SK-N-SH (cell line): ENCODE measurements at regions not wholly inside any gene's neighbourhood (a gene's known extent, or its start where the extent isn't known, plus 50 kb on each side); places are given as distances from the start of the nearest gene placed in this dataset.
A peak's percentile ranks its signal among the peaks of the same experiment; 100 is the strongest.

Experiments
- CTCF ChIA-PET: fragments of 300-600, 350-600 bp; formaldehyde crosslinking; extraction: SDS; loops from one replicate; lab custom pipeline; 2021; lab: Yijun Ruan, JAX
- POLR2A ChIA-PET: fragments of 350-600 bp; sonication (Branson Sonifier 250); formaldehyde crosslinking; extraction: SDS; loops from one replicate; lab custom pipeline; 2020; ENCODE audit warnings: antibody characterized with exemption, inconsistent platforms; lab: Yijun Ruan, JAX
- DNase-seq: peaks from one replicate; pipeline ENCODE4 v3.0.0; 2012
- H2AFZ ChIP-seq: fragments of 200-600 bp; sonication (generic); 2 replicates; pipeline ENCODE4 v1.8.1; 2016; ENCODE audit warnings: antibody characterized with exemption, mild to moderate bottlenecking, low read depth
- H3F3A ChIP-seq: fragments of 200-600 bp; sonication (generic); replicated peaks from 2 replicates; pipeline ENCODE3; 2016; ENCODE audit warnings: antibody characterized with exemption, mild to moderate bottlenecking; ENCODE audit not compliant: insufficient read depth
- H3K27ac ChIP-seq, 2 experiments: fragments of 200-500 bp in 1 of 2; fragments of 200-600 bp in 1 of 2; sonication (Bioruptor generic) in 1 of 2; sonication (generic), shearing (Covaris generic) in 1 of 2; 2 replicates each; pipeline versions ENCODE4 v1.5.1 to v1.6.1; 2014 to 2016; ENCODE audit warnings: low read depth in 2 of 2, inconsistent platforms in 1 of 2, low read length in 1 of 2, mild to moderate bottlenecking in 1 of 2, mixed read lengths in 1 of 2
- H3K27me3 ChIP-seq: fragments of 200-600 bp; sonication (generic), shearing (Covaris generic); 2 replicates; pipeline ENCODE4 v1.6.1; 2016; ENCODE audit warnings: mixed run types; ENCODE audit not compliant: insufficient read depth
- H3K36me3 ChIP-seq, 2 experiments: fragments of 200-500 bp in 1 of 2; fragments of 200-600 bp in 1 of 2; sonication (Bioruptor generic) in 1 of 2; sonication (generic) in 1 of 2; replicated peaks in 1 of 2; 2 replicates each; pipeline versions ENCODE3 to v1.5.1; 2014 to 2016; ENCODE audit warnings: low read length in 1 of 2, mild to moderate bottlenecking in 1 of 2; ENCODE audit not compliant: insufficient read depth in 2 of 2, control insufficient read depth in 1 of 2
- H3K4me1 ChIP-seq, 2 experiments: fragments of 200-500 bp in 1 of 2; fragments of 200-600 bp in 1 of 2; sonication (Bioruptor generic) in 1 of 2; sonication (generic), shearing (Covaris generic) in 1 of 2; 2 replicates each; pipeline versions ENCODE4 v1.5.1 to v1.6.1; 2014 to 2016; ENCODE audit warnings: low read depth in 1 of 2, low read length in 1 of 2, mixed run types in 1 of 2; ENCODE audit not compliant: insufficient read depth in 2 of 2, control insufficient read depth in 1 of 2
- H3K4me2 ChIP-seq: fragments of 200-600 bp; sonication (generic), shearing (Covaris generic); 2 replicates; pipeline ENCODE4 v1.6.1; 2017; ENCODE audit warnings: mixed run types
- H3K4me3 ChIP-seq, 2 experiments: fragments of 200-500 bp in 1 of 2; fragments of 200-600 bp in 1 of 2; sonication (Bioruptor generic) in 1 of 2; sonication (generic), shearing (Covaris generic) in 1 of 2; 2 replicates each; pipeline versions ENCODE4 v1.5.1 to v1.8.1; 2014 to 2016; ENCODE audit warnings: low read depth in 2 of 2, inconsistent platforms in 1 of 2, low read length in 1 of 2, mild to moderate bottlenecking in 1 of 2, mixed read lengths in 1 of 2, moderate library complexity in 1 of 2
- H3K79me2 ChIP-seq: fragments of 200-600 bp; sonication (generic); 2 replicates; pipeline ENCODE4 v1.8.1; 2017; ENCODE audit warnings: mild to moderate bottlenecking; ENCODE audit not compliant: insufficient read depth
- H3K9ac ChIP-seq: fragments of 200-600 bp; sonication (generic); 2 replicates; pipeline ENCODE4 v1.6.1; 2017; ENCODE audit warnings: mixed run types
- H3K9me2 ChIP-seq: fragments of 200-600 bp; sonication (generic); 2 replicates; pipeline ENCODE4 v1.6.1; 2017; ENCODE audit warnings: mixed run types
- H3K9me3 ChIP-seq: fragments of 200-600 bp; sonication (generic); 2 replicates; pipeline ENCODE4 v1.6.1; 2017; ENCODE audit warnings: mixed run types, mild to moderate bottlenecking, moderate library complexity
- H4K20me1 ChIP-seq: fragments of 200-600 bp; sonication (generic); 2 replicates; pipeline ENCODE4 v1.6.1; 2017; ENCODE audit warnings: mild to moderate bottlenecking, mixed run types; ENCODE audit not compliant: insufficient read depth
- EP300 ChIP-seq, 2 experiments: IDR thresholded peaks; 2 replicates each; pipeline versions ENCODE4 v1.4.0 to v1.6.1; 2012; ENCODE audit warnings: borderline replicate concordance in 1 of 2, low read depth in 1 of 2, low read length in 1 of 2
- RAD21 ChIP-seq: IDR thresholded peaks from 2 replicates; pipeline ENCODE4 v1.6.1; 2012; ENCODE audit warnings: mild to moderate bottlenecking, low read length
- whole genome bisulfite sequencing: methylation state at CpG from one replicate; pipeline ENCODE4 v1.1.6; 2017; ENCODE audit warnings: low lambda C conversion rate; 5-methylcytosine and 5-hydroxymethylcytosine counted together
- TF ChIP-seq, protein P1 (sequence below): fragments of 200-600 bp; sonication (generic); IDR thresholded peaks from 2 replicates; pipeline ENCODE4 v1.6.1; 2017; ENCODE audit warnings: antibody characterized with exemption, mild to moderate bottlenecking, moderate library complexity
- TF ChIP-seq, protein P2 (sequence below): IDR thresholded peaks from 2 replicates; pipeline ENCODE4; 2012
- TF ChIP-seq, protein P3 (sequence below): IDR thresholded peaks from 2 replicates; pipeline ENCODE4 v1.6.1; 2012; ENCODE audit warnings: mild to moderate bottlenecking, low read depth, low read length, moderate library complexity

DNA sequence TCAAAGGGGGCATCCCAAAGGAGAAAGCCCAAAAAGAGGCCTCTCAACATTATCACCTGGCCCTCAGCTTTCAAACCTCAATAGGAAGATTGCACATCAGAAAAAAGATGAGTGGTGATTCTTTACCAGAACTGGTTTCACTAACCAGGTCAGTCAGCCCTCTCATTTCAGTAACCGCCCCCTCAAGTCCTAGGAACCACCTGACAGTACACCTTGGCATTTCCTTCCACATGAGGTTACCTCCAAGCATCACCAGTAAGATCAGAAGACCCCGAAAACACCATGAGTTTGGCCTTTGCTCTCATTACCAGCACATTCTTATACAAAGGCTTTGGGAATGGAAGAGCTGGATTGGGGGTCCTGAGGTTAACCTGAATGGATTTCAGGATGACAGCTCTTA is 200.5 kb downstream of the SUCLA2 start:
- CTCF ChIA-PET, result no interaction called here
- no peak overlapping the region for H2AFZ ChIP-seq
- H3K4me3 ChIP-seq, result no peak overlapping the region

DNA sequence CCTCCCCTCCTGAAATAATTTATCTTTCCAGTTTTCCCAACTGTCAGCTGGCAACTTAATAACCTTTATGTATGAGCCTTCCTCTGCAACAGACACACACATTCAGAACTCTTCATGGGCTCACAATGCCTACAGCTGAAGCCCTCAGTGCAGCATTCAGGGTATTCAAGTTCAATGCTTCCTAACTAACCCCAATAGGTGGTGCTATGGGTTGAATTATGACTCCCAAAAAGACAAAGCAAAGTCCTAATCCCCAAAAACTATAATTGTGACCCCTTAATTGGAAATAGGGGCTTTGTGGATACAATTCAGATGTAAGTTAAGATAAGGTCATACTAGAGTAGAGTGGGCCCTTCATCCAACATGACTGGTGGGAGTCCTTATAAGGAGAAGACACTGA is 202.2 kb downstream of the SUCLA2 start:
- Histone ChIP-seq H3K4me1 (no peaks in the 10 kb centered on the region), H3K4me2 (no peak overlapping the region), H4K20me1 (no peaks in the 10 kb centered on the region), H3K9me2 (no peaks in the 10 kb centered on the region), H3K27ac (no peak overlapping the region), H3K9ac (no peak overlapping the region), H3K36me3 (no peaks in the 10 kb centered on the region), H3K4me3 (no peak overlapping the region), H3K79me2 (no peaks in the 10 kb centered on the region), H3K9me3 (no peaks in the 10 kb centered on the region), H3K27me3 (no peaks in the 10 kb centered on the region), H3F3A (no peaks in the 10 kb centered on the region), H2AFZ (no peak overlapping the region)
- TF ChIP-seq EP300 (IDR thresholded peaks at IDR 0.05; ENCODE audit: borderline replicate concordance in 1 of 2, low read depth in 1 of 2, low read length in 1 of 2) (no peak), RAD21 (peak; percentile 53)
- TF ChIP-seq, protein P1, sequence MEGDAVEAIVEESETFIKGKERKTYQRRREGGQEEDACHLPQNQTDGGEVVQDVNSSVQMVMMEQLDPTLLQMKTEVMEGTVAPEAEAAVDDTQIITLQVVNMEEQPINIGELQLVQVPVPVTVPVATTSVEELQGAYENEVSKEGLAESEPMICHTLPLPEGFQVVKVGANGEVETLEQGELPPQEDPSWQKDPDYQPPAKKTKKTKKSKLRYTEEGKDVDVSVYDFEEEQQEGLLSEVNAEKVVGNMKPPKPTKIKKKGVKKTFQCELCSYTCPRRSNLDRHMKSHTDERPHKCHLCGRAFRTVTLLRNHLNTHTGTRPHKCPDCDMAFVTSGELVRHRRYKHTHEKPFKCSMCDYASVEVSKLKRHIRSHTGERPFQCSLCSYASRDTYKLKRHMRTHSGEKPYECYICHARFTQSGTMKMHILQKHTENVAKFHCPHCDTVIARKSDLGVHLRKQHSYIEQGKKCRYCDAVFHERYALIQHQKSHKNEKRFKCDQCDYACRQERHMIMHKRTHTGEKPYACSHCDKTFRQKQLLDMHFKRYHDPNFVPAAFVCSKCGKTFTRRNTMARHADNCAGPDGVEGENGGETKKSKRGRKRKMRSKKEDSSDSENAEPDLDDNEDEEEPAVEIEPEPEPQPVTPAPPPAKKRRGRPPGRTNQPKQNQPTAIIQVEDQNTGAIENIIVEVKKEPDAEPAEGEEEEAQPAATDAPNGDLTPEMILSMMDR, result peak; percentile 50
- TF ChIP-seq, protein P2, sequence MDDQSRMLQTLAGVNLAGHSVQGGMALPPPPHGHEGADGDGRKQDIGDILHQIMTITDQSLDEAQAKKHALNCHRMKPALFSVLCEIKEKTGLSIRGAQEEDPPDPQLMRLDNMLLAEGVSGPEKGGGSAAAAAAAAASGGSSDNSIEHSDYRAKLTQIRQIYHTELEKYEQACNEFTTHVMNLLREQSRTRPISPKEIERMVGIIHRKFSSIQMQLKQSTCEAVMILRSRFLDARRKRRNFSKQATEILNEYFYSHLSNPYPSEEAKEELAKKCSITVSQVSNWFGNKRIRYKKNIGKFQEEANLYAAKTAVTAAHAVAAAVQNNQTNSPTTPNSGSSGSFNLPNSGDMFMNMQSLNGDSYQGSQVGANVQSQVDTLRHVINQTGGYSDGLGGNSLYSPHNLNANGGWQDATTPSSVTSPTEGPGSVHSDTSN, result no peak
- ChIA-PET POLR2A (no interaction called here), CTCF (interaction anchor here (1.2 to 1.4 kb wide), 2 partner anchors 239 to 535 kb away, joined by 3 read pairs; partner anchors contain the start of gene NUDT15)
- DNase-seq, result no peak

More for the DNA sequence above, 200.5 kb downstream of the SUCLA2 start:
- H3K27ac ChIP-seq, result no peak overlapping the region
- WGBS, result 55% methylated on average over 2 of the region's 2 CpGs
- no peaks in the 10 kb centered on the region for H3K9me2 ChIP-seq
- POLR2A ChIA-PET, result no interaction called here
- H3K4me2 ChIP-seq, result no peak overlapping the region
- H3K36me3 ChIP-seq, result no peaks in the 10 kb centered on the region
- no peaks in the 10 kb centered on the region for H3K79me2 ChIP-seq
- no peaks in the 10 kb centered on the region for H3F3A ChIP-seq
- TF ChIP-seq, protein P3, sequence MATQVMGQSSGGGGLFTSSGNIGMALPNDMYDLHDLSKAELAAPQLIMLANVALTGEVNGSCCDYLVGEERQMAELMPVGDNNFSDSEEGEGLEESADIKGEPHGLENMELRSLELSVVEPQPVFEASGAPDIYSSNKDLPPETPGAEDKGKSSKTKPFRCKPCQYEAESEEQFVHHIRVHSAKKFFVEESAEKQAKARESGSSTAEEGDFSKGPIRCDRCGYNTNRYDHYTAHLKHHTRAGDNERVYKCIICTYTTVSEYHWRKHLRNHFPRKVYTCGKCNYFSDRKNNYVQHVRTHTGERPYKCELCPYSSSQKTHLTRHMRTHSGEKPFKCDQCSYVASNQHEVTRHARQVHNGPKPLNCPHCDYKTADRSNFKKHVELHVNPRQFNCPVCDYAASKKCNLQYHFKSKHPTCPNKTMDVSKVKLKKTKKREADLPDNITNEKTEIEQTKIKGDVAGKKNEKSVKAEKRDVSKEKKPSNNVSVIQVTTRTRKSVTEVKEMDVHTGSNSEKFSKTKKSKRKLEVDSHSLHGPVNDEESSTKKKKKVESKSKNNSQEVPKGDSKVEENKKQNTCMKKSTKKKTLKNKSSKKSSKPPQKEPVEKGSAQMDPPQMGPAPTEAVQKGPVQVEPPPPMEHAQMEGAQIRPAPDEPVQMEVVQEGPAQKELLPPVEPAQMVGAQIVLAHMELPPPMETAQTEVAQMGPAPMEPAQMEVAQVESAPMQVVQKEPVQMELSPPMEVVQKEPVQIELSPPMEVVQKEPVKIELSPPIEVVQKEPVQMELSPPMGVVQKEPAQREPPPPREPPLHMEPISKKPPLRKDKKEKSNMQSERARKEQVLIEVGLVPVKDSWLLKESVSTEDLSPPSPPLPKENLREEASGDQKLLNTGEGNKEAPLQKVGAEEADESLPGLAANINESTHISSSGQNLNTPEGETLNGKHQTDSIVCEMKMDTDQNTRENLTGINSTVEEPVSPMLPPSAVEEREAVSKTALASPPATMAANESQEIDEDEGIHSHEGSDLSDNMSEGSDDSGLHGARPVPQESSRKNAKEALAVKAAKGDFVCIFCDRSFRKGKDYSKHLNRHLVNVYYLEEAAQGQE, result no peak
- no peaks in the 10 kb centered on the region for H3K4me1 ChIP-seq
- H4K20me1 ChIP-seq, result no peaks in the 10 kb centered on the region
- H3K27me3 ChIP-seq, result no peaks in the 10 kb centered on the region
- H3K9ac ChIP-seq, result no peak overlapping the region
- no peak for DNase-seq
- H3K9me3 ChIP-seq, result no peaks in the 10 kb centered on the region
